ENCODE measurements at regions not wholly inside any gene's neighbourhood (a gene's known extent, or its start where the extent isn't known, plus 50 kb on each side); places are given as distances from the start of the nearest gene placed in this dataset.

- TF ChIP-seq CSRNP3 (CRISPR knock-in tag; IDR thresholded peaks at IDR 0.05) = no peak
These were observed 211.4 kb downstream of the MDFIC start (continued) for GRCh38 chr7:115133248-115133647.

- TF ChIP-seq ZNF565 (CRISPR knock-in tag; conservative IDR thresholded peaks at IDR 0.05; ENCODE audit: low read depth) = no peak
- TF ChIP-seq POU6F1 (CRISPR knock-in tag; IDR thresholded peaks at IDR 0.05; ENCODE audit: borderline replicate concordance, low read depth) = no peak
- TF ChIP-seq CSRNP3 (CRISPR knock-in tag; IDR thresholded peaks at IDR 0.05) = no peak
- no peak for TF ChIP-seq ZNF8 (CRISPR knock-in tag; IDR thresholded peaks at IDR 0.05)
- ATAC-seq = no peak
These were observed 210.2 kb downstream of the MDFIC start for GRCh38 chr7:115132096-115132495.

GRCh38 chr7:115128154-115128553, 206.3 kb downstream of the MDFIC start:
- TF ChIP-seq ZC3H10 (CRISPR knock-in tag; IDR thresholded peaks at IDR 0.05) (no peak), PPARA (CRISPR knock-in tag; IDR thresholded peaks at IDR 0.05; ENCODE audit: borderline replicate concordance) (no peak), BACH2 (CRISPR knock-in tag; IDR thresholded peaks at IDR 0.05; ENCODE audit: borderline replicate concordance) (no peak), ZNF565 (CRISPR knock-in tag; conservative IDR thresholded peaks at IDR 0.05; ENCODE audit: low read depth) (no peak), OSR1 (CRISPR knock-in tag; IDR thresholded peaks at IDR 0.05) (no peak), RARB (CRISPR knock-in tag; IDR thresholded peaks at IDR 0.05) (no peak), TCF4 (CRISPR knock-in tag; IDR thresholded peaks at IDR 0.05; ENCODE audit: borderline replicate concordance) (no peak), GLIS3 (CRISPR knock-in tag; IDR thresholded peaks at IDR 0.05) (no peak), PATZ1 (CRISPR knock-in tag; IDR thresholded peaks at IDR 0.05; ENCODE audit: borderline replicate concordance) (no peak), CSRNP3 (CRISPR knock-in tag; IDR thresholded peaks at IDR 0.05) (no peak), TOX (CRISPR knock-in tag; IDR thresholded peaks at IDR 0.05; ENCODE audit: borderline replicate concordance) (no peak), ARNTL (CRISPR knock-in tag; IDR thresholded peaks at IDR 0.05; ENCODE audit: borderline replicate concordance, low read depth) (no peak)
- no peak for ATAC-seq

GRCh38 chr7:115127399-115128021, 205.6 kb downstream of the MDFIC start:
- no peak for ATAC-seq
- TF ChIP-seq ZNF8 (CRISPR knock-in tag; IDR thresholded peaks at IDR 0.05) = no peak
- no peak for TF ChIP-seq TCF4 (CRISPR knock-in tag; IDR thresholded peaks at IDR 0.05; ENCODE audit: borderline replicate concordance)
- no peak for TF ChIP-seq TOX (CRISPR knock-in tag; IDR thresholded peaks at IDR 0.05; ENCODE audit: borderline replicate concordance)

- ATAC-seq = no peak
- no peak for TF ChIP-seq SNAI2 (CRISPR knock-in tag; IDR thresholded peaks at IDR 0.05)
- TF ChIP-seq ARNTL (CRISPR knock-in tag; IDR thresholded peaks at IDR 0.05; ENCODE audit: borderline replicate concordance, low read depth) = no peak
- TF ChIP-seq GLIS3 (CRISPR knock-in tag; IDR thresholded peaks at IDR 0.05) = no peak
- no peak for TF ChIP-seq ISL1 (CRISPR knock-in tag; IDR thresholded peaks at IDR 0.05)
- TF ChIP-seq ZFP30 (CRISPR knock-in tag; IDR thresholded peaks at IDR 0.05) = no peak
- no peak for TF ChIP-seq ZNF8 (CRISPR knock-in tag; IDR thresholded peaks at IDR 0.05)
- no peak for TF ChIP-seq TCF4 (CRISPR knock-in tag; IDR thresholded peaks at IDR 0.05; ENCODE audit: borderline replicate concordance)
- no peak for TF ChIP-seq ZFP3 (CRISPR knock-in tag; IDR thresholded peaks at IDR 0.05)
These were observed 203.9 kb downstream of the MDFIC start for GRCh38 chr7:115125750-115126149.

All from SK-N-SH treated with all-trans-retinoic acid at 6 μM for 48 hours (cell line).